ENCODE measurements at regions not wholly inside any gene's neighbourhood (a gene's known extent, or its start where the extent isn't known, plus 50 kb on each side); places are given as distances from the start of the nearest gene placed in this dataset.
"Not testable (repeated sequence)": the region's sequence is repeated elsewhere in the genome, so short reads cannot be mapped to it uniquely, and the experiment has no call there.

GRCh38 chr4:56134834-56135233, 186.1 kb downstream of the CEP135 start:
- not testable (repeated sequence) for FAIRE-seq

DNA sequence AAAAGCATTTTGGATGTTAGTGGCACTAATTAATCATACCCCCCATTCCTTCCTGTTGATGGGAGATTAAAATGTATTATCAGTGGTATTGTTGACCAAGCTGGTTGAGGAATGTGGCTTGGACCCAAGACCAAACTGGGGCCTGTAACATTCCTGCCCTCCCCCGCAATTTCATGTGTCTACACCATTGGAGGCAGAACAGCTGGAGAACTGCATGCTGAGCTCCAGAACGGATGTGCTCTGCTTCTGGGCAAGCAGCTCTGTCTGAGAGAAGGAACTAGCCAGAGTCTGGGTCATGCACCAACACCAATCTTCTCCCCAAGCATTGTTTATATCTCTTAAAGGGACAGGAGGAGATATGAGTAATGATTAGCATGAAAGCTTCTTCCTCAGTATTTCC, 185.5 kb downstream of the CEP135 start:
- no peak for FAIRE-seq

DNA sequence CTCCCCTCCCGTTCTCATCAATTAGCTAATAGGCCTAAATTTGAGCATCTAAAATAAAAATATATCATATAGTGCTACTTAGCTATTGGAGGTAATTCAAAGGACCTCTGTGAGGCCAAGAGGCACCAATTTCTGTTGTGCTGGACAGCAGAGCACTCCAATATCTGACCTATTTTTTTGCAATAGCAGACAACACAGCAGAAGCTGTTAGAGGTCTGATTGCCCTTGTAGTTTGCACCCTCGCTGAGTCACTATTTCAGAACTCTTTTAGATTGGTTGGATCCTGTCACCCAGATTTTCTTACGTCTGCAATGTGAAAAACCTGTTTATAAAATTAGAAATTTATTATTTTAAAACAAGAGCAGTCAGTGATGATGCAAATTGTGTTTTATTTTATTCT, 184.1 kb downstream of the CEP135 start:
- no peak for FAIRE-seq

GRCh38 chr4:56132188-56132587, 183.4 kb downstream of the CEP135 start:
- FAIRE-seq = not testable (repeated sequence)

- no peak for FAIRE-seq
Measured at GRCh38 chr4:56130606-56131155, 181.9 kb downstream of the CEP135 start.

DNA sequence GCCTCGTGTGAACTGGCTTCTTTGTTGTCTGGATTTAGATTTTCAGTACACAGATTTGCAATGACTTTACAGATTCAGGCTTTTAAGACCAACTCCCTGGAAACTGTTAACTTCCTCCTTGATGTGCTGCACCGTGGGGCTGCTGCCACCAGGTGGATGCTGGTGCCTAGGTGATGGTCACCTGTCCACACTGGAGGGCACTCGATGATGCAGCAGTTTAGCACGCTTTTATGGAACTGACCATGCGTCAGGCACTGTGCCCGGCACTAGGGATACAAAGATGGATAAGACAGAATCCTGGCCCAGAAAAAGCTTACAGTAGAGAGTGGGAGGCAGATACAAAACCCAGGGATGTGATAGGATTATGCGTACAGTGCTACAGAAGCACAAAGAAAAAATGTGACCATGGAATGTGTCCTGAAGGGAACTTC, 180.7 kb downstream of the CEP135 start:
- FAIRE-seq = no peak

GRCh38 chr4:56128213-56128612, 179.5 kb downstream of the CEP135 start:
- no peak for FAIRE-seq

- no peak for FAIRE-seq
Measured at GRCh38 chr4:56127716-56128115, 179.0 kb downstream of the CEP135 start.

- no peak for FAIRE-seq
Measured at GRCh38 chr4:56123547-56123946, 174.8 kb downstream of the CEP135 start.

DNA sequence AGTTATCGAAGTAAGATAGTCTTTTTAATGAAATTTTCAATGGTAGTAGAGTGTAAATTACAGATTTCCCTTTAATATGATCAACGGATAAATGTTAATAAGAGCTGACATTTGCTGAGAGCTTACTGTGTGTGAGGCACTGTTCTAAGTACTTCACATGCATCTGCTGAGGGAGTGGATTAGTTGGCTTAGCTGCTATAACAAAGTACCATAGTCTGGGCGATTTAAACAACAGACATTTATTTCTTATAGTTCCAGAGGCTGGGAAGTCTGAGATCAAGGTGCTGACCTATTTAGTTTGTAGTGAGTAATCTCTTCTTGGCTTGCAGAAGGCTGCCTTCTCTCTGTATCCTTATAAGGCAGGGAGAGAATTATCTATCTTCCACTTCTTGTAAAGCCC, 174.3 kb downstream of the CEP135 start:
- FAIRE-seq = no peak

GRCh38 chr4:56118845-56119244, 170.1 kb downstream of the CEP135 start:
- no peak for FAIRE-seq

GRCh38 chr4:56118055-56118454, 169.3 kb downstream of the CEP135 start:
- no peak for FAIRE-seq

DNA sequence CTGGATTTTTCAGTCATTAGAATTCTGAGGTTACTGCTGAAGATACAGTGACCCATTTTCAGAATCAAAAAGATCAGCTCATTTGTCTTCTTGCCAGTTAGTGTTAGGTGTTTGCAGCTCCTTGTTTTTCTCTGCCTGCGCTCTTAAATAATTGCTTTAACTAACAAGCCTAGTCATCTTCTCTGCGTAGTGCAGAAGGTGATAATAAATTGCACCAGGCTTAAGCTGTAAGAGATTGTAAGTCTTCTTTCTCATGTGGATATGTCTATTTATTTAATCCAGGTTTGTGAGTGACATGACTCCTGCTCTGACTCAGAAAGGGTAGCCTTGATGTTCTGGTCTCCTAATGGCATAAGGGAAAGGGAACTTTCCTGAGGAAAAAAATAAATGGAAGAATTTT, 167.2 kb downstream of the CEP135 start:
- no peak for FAIRE-seq

DNA sequence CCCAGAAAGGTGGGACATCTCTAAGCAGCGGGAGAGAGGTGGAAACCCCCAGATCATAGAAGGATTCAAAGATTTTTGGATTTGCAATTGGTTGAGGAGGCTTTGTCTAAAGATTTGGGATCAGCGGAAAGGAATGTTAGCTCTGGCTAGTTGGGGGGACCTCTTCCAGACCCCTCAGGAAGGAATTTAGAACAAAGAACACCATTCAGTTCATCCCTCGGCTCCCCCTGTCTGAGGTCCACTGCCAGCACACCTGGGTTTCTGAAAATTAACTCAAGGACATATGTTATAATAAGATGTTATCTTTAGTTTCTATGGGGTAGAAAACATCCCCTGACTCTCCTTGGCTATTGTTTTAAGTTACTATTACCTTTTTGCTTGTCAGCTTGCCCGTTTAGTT, 163.6 kb downstream of the CEP135 start:
- FAIRE-seq = no peak

- no peak for FAIRE-seq
Measured at GRCh38 chr4:56106180-56107147, 157.7 kb downstream of the CEP135 start.

- no peak for FAIRE-seq
Measured at GRCh38 chr4:56104188-56104587, 155.4 kb downstream of the CEP135 start.

DNA sequence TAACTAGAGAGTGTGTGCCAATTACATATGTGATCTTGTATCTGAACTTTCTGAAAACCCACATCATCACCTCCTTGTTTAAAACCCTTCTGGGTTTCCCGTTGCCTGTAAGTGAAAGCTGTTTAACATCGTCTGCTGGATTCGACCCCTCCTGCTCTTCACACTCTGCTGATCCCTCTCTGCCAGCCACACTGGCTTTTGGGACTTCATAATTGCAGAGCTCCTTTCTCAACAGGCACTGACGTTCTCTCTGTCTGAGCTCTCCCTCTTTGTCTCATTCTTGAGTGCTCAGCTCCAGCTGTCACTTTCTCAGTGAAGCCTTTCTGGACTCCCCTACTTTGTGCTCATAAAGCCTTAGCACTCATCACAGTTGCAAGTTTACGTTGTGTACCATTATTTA, 153.9 kb downstream of the CEP135 start:
- FAIRE-seq = no peak

- no peak for FAIRE-seq
Measured at GRCh38 chr4:56099378-56099786, 150.6 kb downstream of the CEP135 start.

GRCh38 chr4:56093576-56093975, 144.8 kb downstream of the CEP135 start:
- no peak for FAIRE-seq

DNA sequence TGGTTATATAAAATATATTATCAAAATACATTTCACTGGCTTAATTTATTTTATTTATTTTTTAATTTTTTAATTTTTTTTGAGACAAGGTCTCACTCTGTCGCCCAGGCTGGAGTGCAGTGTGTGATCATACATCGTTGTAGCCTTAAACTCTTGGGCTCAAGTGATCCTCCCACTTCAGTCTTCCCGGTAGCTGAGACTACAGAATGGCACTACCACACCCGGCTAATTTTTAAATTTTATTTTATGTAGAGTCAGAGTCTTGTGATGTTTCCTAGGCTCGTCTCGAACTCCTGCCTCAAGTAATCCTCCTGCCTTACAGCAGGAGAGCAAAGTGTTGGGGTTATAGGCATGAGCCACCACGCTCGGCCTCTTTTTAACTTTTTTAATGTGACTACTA, 143.8 kb downstream of the CEP135 start:
- FAIRE-seq = no peak

DNA sequence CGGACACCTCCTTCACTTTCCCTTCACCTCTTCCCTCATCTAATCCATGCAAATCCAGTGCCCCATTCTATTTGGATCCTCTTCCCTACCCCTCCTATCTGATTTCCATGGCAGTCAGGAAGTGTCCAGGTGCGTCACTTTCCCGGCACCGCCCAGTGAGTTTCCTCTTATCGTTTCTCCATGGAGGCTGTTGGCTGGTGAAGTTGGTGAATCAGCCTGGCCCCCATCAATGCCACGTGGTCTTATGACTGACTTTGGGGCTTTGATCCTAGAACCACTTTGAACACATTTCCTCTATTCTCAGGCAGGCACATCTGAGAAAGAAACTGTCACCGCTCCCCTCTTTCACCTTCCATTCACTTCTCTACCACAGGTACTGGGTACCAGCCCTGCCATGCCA, 137.8 kb downstream of the CEP135 start:
- no peak for FAIRE-seq

DNA sequence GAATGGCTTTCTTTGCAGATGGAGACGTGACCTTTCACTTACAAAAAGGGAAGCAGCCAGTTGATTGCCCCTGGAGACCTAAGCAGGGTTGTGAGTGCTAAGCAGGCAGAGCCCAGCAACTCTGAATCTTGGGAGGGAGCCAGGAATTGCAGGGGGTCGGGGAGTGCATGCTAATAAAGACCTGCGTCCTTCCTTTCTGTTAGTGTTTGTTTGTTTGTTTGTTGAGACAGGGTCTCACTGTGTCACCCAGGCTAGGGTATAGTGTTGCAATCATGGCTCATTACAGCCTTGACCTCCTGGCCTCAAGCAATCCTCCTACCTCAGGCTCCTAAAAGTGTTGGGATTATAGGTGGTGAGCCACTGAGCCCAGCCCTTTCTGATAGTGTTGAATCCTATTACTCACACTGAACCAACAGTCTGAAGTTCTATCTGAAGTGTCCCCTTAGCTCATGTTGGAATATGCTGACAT, 137.4 kb downstream of the CEP135 start:
- FAIRE-seq = no peak

- FAIRE-seq = no peak
Measured at GRCh38 chr4:56085275-56085674, 136.5 kb downstream of the CEP135 start.

GRCh38 chr4:56084851-56085250, 136.1 kb downstream of the CEP135 start:
- FAIRE-seq = no peak

Measured in A204.1 (cell line).